ENCODE measurements at regions not wholly inside any gene's neighbourhood (a gene's known extent, or its start where the extent isn't known, plus 50 kb on each side); places are given as distances from the start of the nearest gene placed in this dataset.
"Not testable (repeated sequence)": the region's sequence is repeated elsewhere in the genome, so short reads cannot be mapped to it uniquely, and the experiment has no call there.

DNA sequence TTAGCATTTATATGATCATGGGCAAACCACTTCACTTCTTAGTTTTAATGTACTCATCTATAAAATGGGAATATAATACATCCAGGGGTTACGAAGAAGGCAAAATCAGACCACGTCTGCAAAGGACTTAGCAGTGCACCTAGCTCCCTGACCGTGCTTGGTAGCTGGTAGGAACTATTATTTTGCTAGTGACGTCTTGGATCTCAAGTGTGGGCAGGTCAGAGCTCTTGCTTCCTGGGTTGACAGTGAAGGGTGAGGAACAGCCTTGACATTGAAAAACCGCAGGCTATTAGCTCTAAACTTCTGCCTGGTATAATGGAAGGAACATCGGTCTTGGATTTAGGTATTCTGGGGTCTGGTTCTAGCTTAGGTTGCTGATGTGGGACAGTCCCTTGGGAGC is 89.3 kb upstream of the MED13L start:
- no peaks in the 10 kb centered on the region for H3K36me3 Mint-ChIP-seq (ENCODE audit: low read depth)

GRCh38 chr12:116368196-116369194 is 91.0 kb upstream of the MED13L start:
- CTCF ChIA-PET: interaction anchor here (0.7 kb wide), 1 partner anchor 75 kb away, joined by 5 read pairs; no protein-coding TSS in a partner anchor
- no peaks in the 10 kb centered on the region for H3K27me3 Mint-ChIP-seq
- DNase-seq: no peak
- no peaks in the 10 kb centered on the region for H3K9me3 Mint-ChIP-seq
- H3K27ac Mint-ChIP-seq: no peak overlapping the region
- H3K4me1 Mint-ChIP-seq: peaks cover 7% of the 10 kb centered on the region
- POLR2A ChIA-PET: no interaction called here
- no peaks in the 10 kb centered on the region for H3K36me3 Mint-ChIP-seq (ENCODE audit: low read depth)
- H3K4me3 Mint-ChIP-seq: no peak overlapping the region

More for the DNA sequence above, 89.3 kb upstream of the MED13L start:
- ChIA-PET CTCF (interaction anchor here (0.7 kb wide), 1 partner anchor 204 kb away, joined by 4 read pairs; no protein-coding TSS in a partner anchor), POLR2A (no interaction called here)
- H3K27ac Mint-ChIP-seq: no peak overlapping the region
- no peak overlapping the region for H3K4me3 Mint-ChIP-seq
- peaks cover 7% of the 10 kb centered on the region for H3K4me1 Mint-ChIP-seq
- H3K9me3 Mint-ChIP-seq: no peaks in the 10 kb centered on the region
- DNase-seq: no peak
- H3K27me3 Mint-ChIP-seq: no peaks in the 10 kb centered on the region

DNA sequence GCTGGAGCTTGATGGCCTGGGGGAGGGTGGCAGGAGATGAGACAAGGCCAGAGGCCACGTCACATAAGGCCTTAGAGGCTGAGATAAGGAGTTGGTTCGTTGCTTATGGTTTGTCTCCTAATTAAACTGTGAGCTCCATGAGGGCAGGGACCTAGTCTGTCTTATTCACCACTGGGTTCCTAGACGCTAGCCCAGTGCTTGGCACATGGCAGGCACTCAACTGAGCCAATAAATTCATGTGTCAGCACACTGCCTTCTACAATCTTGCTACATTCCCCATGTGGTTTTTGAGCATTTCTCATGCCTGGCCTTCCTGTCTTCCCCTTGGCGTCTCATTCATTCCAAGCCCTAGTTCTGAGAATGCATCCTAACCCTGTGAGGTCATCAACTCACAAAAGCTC is 92.5 kb upstream of the MED13L start:
- no peak for DNase-seq
- no peaks in the 10 kb centered on the region for H3K36me3 Mint-ChIP-seq (ENCODE audit: low read depth)
- peaks cover 2% of the 10 kb centered on the region for H3K9me3 Mint-ChIP-seq
- no peaks in the 10 kb centered on the region for H3K27me3 Mint-ChIP-seq
- ChIA-PET CTCF (interaction anchor here (0.6 to 1.1 kb wide), 2 partner anchors 11 to 12 kb away, joined by 3 to 4 read pairs; no protein-coding TSS in a partner anchor), POLR2A (interaction anchor here (0.7 kb wide), 1 partner anchor 207 kb away, joined by 3 read pairs; no protein-coding TSS in a partner anchor)
- no peak overlapping the region for H3K4me3 Mint-ChIP-seq
- H3K4me1 Mint-ChIP-seq: peaks cover 3% of the 10 kb centered on the region
- no peak overlapping the region for H3K27ac Mint-ChIP-seq

GRCh38 chr12:116370886-116371580 is 93.5 kb upstream of the MED13L start:
- Mint-ChIP-seq H3K9me3 (peaks cover 10% of the 10 kb centered on the region), H3K4me1 (no peaks in the 10 kb centered on the region), H3K27me3 (no peaks in the 10 kb centered on the region), H3K4me3 (no peak overlapping the region), H3K36me3 (ENCODE audit: low read depth) (no peaks in the 10 kb centered on the region), H3K27ac (peak overlapping the region; percentile 20)
- no peak for DNase-seq
- POLR2A ChIA-PET: no interaction called here
- CTCF ChIA-PET: interaction anchor here (1.1 kb wide), 1 partner anchor 12 kb away, joined by 3 read pairs; no protein-coding TSS in a partner anchor

DNA sequence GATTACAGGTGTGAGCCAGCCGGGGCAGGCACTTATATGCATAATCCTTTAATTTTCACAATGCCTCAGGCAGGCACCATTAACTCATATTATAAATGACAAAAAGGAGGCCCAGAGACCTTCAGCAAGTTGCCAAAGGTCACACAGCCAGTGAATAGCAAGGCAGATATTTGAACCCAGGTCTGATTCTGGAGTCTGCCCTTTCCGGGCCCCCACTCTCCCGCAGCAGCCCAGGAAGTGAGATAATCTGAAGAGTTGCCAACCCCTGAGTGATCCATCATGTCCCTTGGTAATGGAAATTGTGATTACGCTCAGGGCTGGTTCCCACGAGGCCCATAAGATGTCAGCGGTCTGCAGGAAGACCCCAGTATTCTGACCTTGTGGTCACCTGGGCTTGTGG is 95.3 kb upstream of the MED13L start:
- H3K4me3 Mint-ChIP-seq: no peak overlapping the region
- POLR2A ChIA-PET: no interaction called here
- peaks cover 10% of the 10 kb centered on the region for H3K9me3 Mint-ChIP-seq
- DNase-seq: no peak
- no peaks in the 10 kb centered on the region for H3K36me3 Mint-ChIP-seq (ENCODE audit: low read depth)
- H3K27me3 Mint-ChIP-seq: no peaks in the 10 kb centered on the region
- no peaks in the 10 kb centered on the region for H3K4me1 Mint-ChIP-seq
- CTCF ChIA-PET: no interaction called here
- no peak overlapping the region for H3K27ac Mint-ChIP-seq

DNA sequence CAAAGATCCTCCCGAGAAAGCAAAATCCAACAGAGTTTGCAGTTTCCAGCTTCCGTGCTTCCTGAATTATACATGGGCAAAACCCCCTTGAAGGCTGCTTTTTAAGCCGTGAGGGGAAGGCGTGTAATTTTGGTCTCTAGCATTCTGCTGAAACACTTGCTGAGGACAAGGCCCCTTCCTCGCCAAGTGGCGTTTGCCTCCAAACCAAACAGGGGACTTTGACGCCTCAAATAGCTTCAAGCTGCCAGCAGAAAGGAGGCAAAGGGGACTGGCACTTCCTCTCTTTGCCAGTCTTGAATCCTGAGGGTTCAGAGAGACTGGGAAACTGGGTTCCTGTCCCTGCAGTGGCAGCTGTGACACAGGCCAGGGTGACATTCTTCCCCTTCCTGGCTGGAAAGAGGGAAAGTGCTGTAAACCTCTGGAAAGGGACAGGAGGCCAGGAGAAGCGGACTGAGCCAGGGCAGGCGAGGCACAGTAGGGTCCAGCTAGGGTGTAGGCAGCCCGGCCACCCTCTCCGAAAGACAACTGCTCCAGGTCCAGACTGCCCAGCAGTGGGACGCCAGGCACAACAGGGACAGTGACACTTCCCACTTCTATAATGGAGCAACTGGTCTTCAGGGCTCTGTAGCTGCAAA is 96.2 kb upstream of the MED13L start:
- Mint-ChIP-seq H3K4me3 (no peak overlapping the region), H3K27me3 (no peaks in the 10 kb centered on the region), H3K36me3 (ENCODE audit: low read depth) (no peaks in the 10 kb centered on the region), H3K4me1 (no peaks in the 10 kb centered on the region), H3K27ac (no peak overlapping the region), H3K9me3 (peaks cover 10% of the 10 kb centered on the region)
- ChIA-PET POLR2A (no interaction called here), CTCF (interaction anchor here (0.8 kb wide), 1 partner anchor 12 kb away, joined by 7 read pairs; no protein-coding TSS in a partner anchor)
- DNase-seq: no peak

- no peak overlapping the region for H3K27ac Mint-ChIP-seq
- ChIA-PET CTCF (interaction anchor here (0.8 kb wide), 1 partner anchor 11 kb away, joined by 7 read pairs; no protein-coding TSS in a partner anchor), POLR2A (no interaction called here)
- H3K4me3 Mint-ChIP-seq: no peak overlapping the region
- no peaks in the 10 kb centered on the region for H3K4me1 Mint-ChIP-seq
- H3K9me3 Mint-ChIP-seq: peaks cover 10% of the 10 kb centered on the region
- no peaks in the 10 kb centered on the region for H3K36me3 Mint-ChIP-seq (ENCODE audit: low read depth)
- H3K27me3 Mint-ChIP-seq: no peaks in the 10 kb centered on the region
- no peak for DNase-seq
These were observed 96.7 kb upstream of the MED13L start for GRCh38 chr12:116374207-116374606.

- ChIA-PET POLR2A (no interaction called here), CTCF (interaction anchor here (0.7 kb wide), 1 partner anchor 284 kb away, joined by 3 read pairs; no protein-coding TSS in a partner anchor)
- Mint-ChIP-seq H3K9me3 (peaks cover 10% of the 10 kb centered on the region), H3K27me3 (no peaks in the 10 kb centered on the region), H3K27ac (no peak overlapping the region), H3K36me3 (ENCODE audit: low read depth) (no peaks in the 10 kb centered on the region), H3K4me3 (no peak overlapping the region), H3K4me1 (no peaks in the 10 kb centered on the region)
- DNase-seq: no peak
These were observed 97.9 kb upstream of the MED13L start for GRCh38 chr12:116375278-116375842.

GRCh38 chr12:116376354-116377193 is 99.1 kb upstream of the MED13L start:
- Mint-ChIP-seq H3K4me1 (no peaks in the 10 kb centered on the region), H3K36me3 (ENCODE audit: low read depth) (no peaks in the 10 kb centered on the region), H3K27me3 (peaks cover 3% of the 10 kb centered on the region), H3K4me3 (no peak overlapping the region), H3K9me3 (peaks cover 10% of the 10 kb centered on the region), H3K27ac (no peak overlapping the region)
- DNase-seq: no peak
- CTCF ChIA-PET: interaction anchor here (0.6 kb wide), 1 partner anchor 218 kb away, joined by 5 read pairs; no protein-coding TSS in a partner anchor
- POLR2A ChIA-PET: no interaction called here

- CTCF ChIA-PET; H3K4me1 Mint-ChIP-seq; H3K4me3 Mint-ChIP-seq; H3K9me3 Mint-ChIP-seq; H3K27me3 Mint-ChIP-seq; POLR2A ChIA-PET; DNase-seq; H3K36me3 Mint-ChIP-seq (ENCODE audit: low read depth); H3K27ac Mint-ChIP-seq: not testable (repeated sequence)
These were observed 99.7 kb upstream of the MED13L start for GRCh38 chr12:116377194-116377571.

GRCh38 chr12:116378002-116378401 is 100.5 kb upstream of the MED13L start:
- no peak overlapping the region for H3K4me3 Mint-ChIP-seq
- H3K27ac Mint-ChIP-seq: no peak overlapping the region
- H3K9me3 Mint-ChIP-seq: peaks cover 10% of the 10 kb centered on the region
- ChIA-PET POLR2A (no interaction called here), CTCF (no interaction called here)
- no peaks in the 10 kb centered on the region for H3K4me1 Mint-ChIP-seq
- peaks cover 3% of the 10 kb centered on the region for H3K27me3 Mint-ChIP-seq
- H3K36me3 Mint-ChIP-seq (ENCODE audit: low read depth): no peaks in the 10 kb centered on the region
- no peak for DNase-seq

- H3K27me3 Mint-ChIP-seq: peaks cover 3% of the 10 kb centered on the region
- peaks cover 6% of the 10 kb centered on the region for H3K9me3 Mint-ChIP-seq
- no peaks in the 10 kb centered on the region for H3K36me3 Mint-ChIP-seq (ENCODE audit: low read depth)
- H3K4me1 Mint-ChIP-seq: peaks cover 6% of the 10 kb centered on the region
- no peak overlapping the region for H3K4me3 Mint-ChIP-seq
- no peak for DNase-seq
- CTCF ChIA-PET: interaction anchor here (1.5 kb wide), 1 partner anchor 14 kb away, joined by 3 read pairs; no protein-coding TSS in a partner anchor
- H3K27ac Mint-ChIP-seq: no peak overlapping the region
- POLR2A ChIA-PET: no interaction called here
These were observed 102.6 kb upstream of the MED13L start for GRCh38 chr12:116380108-116380507.
